ENCODE measurements at regions not wholly inside any gene's neighbourhood (a gene's known extent, or its start where the extent isn't known, plus 50 kb on each side); places are given as distances from the start of the nearest gene placed in this dataset.
"Not testable (repeated sequence)": the region's sequence is repeated elsewhere in the genome, so short reads cannot be mapped to it uniquely, and the experiment has no call there.

- no peak for DNase-seq (ENCODE audit: low spot score)
Observed at GRCh38 chr3:18236726-18237125, 188.4 kb downstream of the SATB1 start.

- DNase-seq (ENCODE audit: low spot score) = no peak
Observed at GRCh38 chr3:18234717-18235335, 190.3 kb downstream of the SATB1 start.

- no peak for DNase-seq (ENCODE audit: low spot score)
Observed at GRCh38 chr3:18233987-18234716, 191.0 kb downstream of the SATB1 start.

- DNase-seq (ENCODE audit: low spot score) = no peak
Observed at GRCh38 chr3:18232317-18232716, 192.8 kb downstream of the SATB1 start.

- no peak for DNase-seq (ENCODE audit: low spot score)
Observed at GRCh38 chr3:18228060-18228459, 197.1 kb downstream of the SATB1 start.

- no peak for DNase-seq (ENCODE audit: low spot score)
Observed at GRCh38 chr3:18225709-18226108, 199.4 kb downstream of the SATB1 start.

GRCh38 chr3:18224426-18224825, 200.7 kb downstream of the SATB1 start:
- peak; percentile 52 for DNase-seq (ENCODE audit: low spot score)

- DNase-seq (ENCODE audit: low spot score) = no peak
Observed at GRCh38 chr3:18223974-18224373, 201.2 kb downstream of the SATB1 start.

- peak; percentile 93 for DNase-seq (ENCODE audit: low spot score)
Observed at GRCh38 chr3:18223571-18223970, 201.6 kb downstream of the SATB1 start.

GRCh38 chr3:18222686-18223085, 202.5 kb downstream of the SATB1 start:
- DNase-seq (ENCODE audit: low spot score) = peak; percentile 7

GRCh38 chr3:18217507-18218174, 207.5 kb downstream of the SATB1 start:
- no peak for DNase-seq (ENCODE audit: low spot score)

GRCh38 chr3:18216996-18217395, 208.1 kb downstream of the SATB1 start:
- no peak for DNase-seq (ENCODE audit: low spot score)

- no peak for DNase-seq (ENCODE audit: low spot score)
Observed at GRCh38 chr3:18215639-18216038, 209.5 kb downstream of the SATB1 start.

GRCh38 chr3:18211116-18211515, 214.0 kb downstream of the SATB1 start:
- DNase-seq (ENCODE audit: low spot score) = no peak

GRCh38 chr3:18208856-18209255, 216.3 kb downstream of the SATB1 start:
- DNase-seq (ENCODE audit: low spot score) = no peak

- DNase-seq (ENCODE audit: low spot score) = no peak
Observed at GRCh38 chr3:18208091-18208490, 217.0 kb downstream of the SATB1 start.

- no peak for DNase-seq (ENCODE audit: low spot score)
Observed at GRCh38 chr3:18207226-18207625, 217.9 kb downstream of the SATB1 start.

GRCh38 chr3:18205701-18206100, 219.4 kb downstream of the SATB1 start:
- DNase-seq (ENCODE audit: low spot score) = not testable (repeated sequence)

- no peak for DNase-seq (ENCODE audit: low spot score)
Observed at GRCh38 chr3:18201315-18201714, 223.8 kb downstream of the SATB1 start.

GRCh38 chr3:18199757-18200156, 225.4 kb downstream of the SATB1 start:
- no peak for DNase-seq (ENCODE audit: low spot score)

- no peak for DNase-seq (ENCODE audit: low spot score)
Observed at GRCh38 chr3:18195836-18196235, 229.3 kb downstream of the SATB1 start.

GRCh38 chr3:18194431-18194830, 230.7 kb downstream of the SATB1 start:
- DNase-seq (ENCODE audit: low spot score) = no peak

GRCh38 chr3:18190646-18191045, 234.5 kb downstream of the SATB1 start:
- DNase-seq (ENCODE audit: low spot score) = no peak

Measured in NAMALWA (cell line).